WTC11 (cell line): ENCODE measurements at regions not wholly inside any gene's neighbourhood (a gene's known extent, or its start where the extent isn't known, plus 50 kb on each side); places are given as distances from the start of the nearest gene placed in this dataset.

ENCODE experiments used
- ESRRA ChIP-seq: sonication (generic); formaldehyde crosslinking; IDR thresholded peaks from 2 replicates; pipeline ENCODE4 v1.8.1; 2022; ENCODE audit warnings: mild to moderate bottlenecking, missing genetic modification reagents, borderline replicate concordance
- JAZF1 ChIP-seq: fragments of 250-450 bp; sonication (Bioruptor Pico); IDR thresholded peaks from 2 replicates; pipeline ENCODE4 v1.9.0; 2021; ENCODE audit warnings: moderate library complexity, mild to moderate bottlenecking, inconsistent platforms
- NR1H2 ChIP-seq: sonication (generic); formaldehyde crosslinking; IDR thresholded peaks from 2 replicates; pipeline ENCODE4 v1.9.0; 2021; ENCODE audit warnings: mild to moderate bottlenecking, moderate library complexity, missing genetic modification reagents
- TF ChIP-seq, protein P1 (sequence below): fragments of 200-600 bp; IDR thresholded peaks from 2 replicates; pipeline ENCODE4 v1.8.0; 2022; ENCODE audit warnings: antibody characterized with exemption

DNA sequence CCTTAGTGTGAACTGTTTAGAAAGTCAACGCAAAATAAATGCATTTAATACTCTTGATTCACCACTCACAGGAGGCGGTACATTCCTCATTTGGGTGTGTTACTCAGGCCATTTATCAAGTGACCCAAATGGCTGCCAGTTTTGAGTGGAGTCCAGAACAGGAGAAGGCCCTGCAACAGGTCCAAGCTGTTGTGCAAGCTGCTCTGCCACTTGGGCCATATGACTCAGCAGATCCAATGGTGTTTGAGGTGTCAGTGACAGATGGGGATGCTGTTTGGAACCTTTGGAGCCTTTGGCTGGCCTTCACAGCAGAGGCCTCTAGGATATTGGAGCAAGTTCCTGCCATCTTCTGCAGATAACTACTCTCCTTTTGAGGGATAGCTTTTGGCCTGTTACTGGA, 609.2 kb downstream of the KCNT2 start:
- TF ChIP-seq, protein P1, sequence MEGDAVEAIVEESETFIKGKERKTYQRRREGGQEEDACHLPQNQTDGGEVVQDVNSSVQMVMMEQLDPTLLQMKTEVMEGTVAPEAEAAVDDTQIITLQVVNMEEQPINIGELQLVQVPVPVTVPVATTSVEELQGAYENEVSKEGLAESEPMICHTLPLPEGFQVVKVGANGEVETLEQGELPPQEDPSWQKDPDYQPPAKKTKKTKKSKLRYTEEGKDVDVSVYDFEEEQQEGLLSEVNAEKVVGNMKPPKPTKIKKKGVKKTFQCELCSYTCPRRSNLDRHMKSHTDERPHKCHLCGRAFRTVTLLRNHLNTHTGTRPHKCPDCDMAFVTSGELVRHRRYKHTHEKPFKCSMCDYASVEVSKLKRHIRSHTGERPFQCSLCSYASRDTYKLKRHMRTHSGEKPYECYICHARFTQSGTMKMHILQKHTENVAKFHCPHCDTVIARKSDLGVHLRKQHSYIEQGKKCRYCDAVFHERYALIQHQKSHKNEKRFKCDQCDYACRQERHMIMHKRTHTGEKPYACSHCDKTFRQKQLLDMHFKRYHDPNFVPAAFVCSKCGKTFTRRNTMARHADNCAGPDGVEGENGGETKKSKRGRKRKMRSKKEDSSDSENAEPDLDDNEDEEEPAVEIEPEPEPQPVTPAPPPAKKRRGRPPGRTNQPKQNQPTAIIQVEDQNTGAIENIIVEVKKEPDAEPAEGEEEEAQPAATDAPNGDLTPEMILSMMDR, result no peak
- TF ChIP-seq ESRRA (CRISPR knock-in tag) (no peak), NR1H2 (CRISPR knock-in tag) (no peak), JAZF1 (CRISPR knock-in tag) (no peak)
